K562 (cell line): ENCODE measurements at regions not wholly inside any gene's neighbourhood (a gene's known extent, or its start where the extent isn't known, plus 50 kb on each side); places are given as distances from the start of the nearest gene placed in this dataset.

Experiments used
- ATAC-seq: fragments of 200-7000 bp; cut with Tn5 transposase; 3 replicates; pipeline ENCODE4 v1.9.1; 2020; ENCODE audit warnings: moderate library complexity
- BruUV-seq: library from RNA; stranded (reverse); fragments of 400-500 nt; replicated peaks from 2 replicates; lab custom pipeline; 2021; lab: Mats Ljungman, UMichigan
- CTCF ChIA-PET: fragments of 300-600 bp; formaldehyde crosslinking; extraction: SDS; loops from one replicate; lab custom pipeline; 2021; ENCODE audit warnings: low intra/inter-chr PET ratio; lab: Yijun Ruan, JAX
- POLR2A ChIA-PET: fragments of 300-600, 350-650 bp; sonication (Branson Sonifier 250); formaldehyde crosslinking; extraction: SDS; loops from one replicate; lab custom pipeline; 2021; ENCODE audit warnings: antibody characterized with exemption, inconsistent platforms; lab: Yijun Ruan, JAX
- DNase-seq, 4 experiments: peaks; one replicate each; pipeline versions ENCODE4 v3.0.0 to v3.0.0-alpha.2; 2011 to 2018; ENCODE audit warnings: low spot score in 3 of 4, mixed read lengths in 3 of 4; ENCODE audit errors: extremely low read depth in 1 of 4
- FAIRE-seq: peaks from 2 replicates; lab custom pipeline; 2011; peaks lifted over from hg19 to GRCh38; lab: Jason Lieb, UNC
- H2AFZ ChIP-seq: 2 replicates; pipeline ENCODE4 v1.6.0; 2011; ENCODE audit warnings: low read depth, low read length, control low read depth, inconsistent platforms
- H3K27ac ChIP-seq: fragments of 200-600 bp; 3 replicates; pipeline ENCODE4 v1.8.0; 2011; ENCODE audit warnings: low read depth, mild to moderate bottlenecking, control low read depth, inconsistent platforms, low read length, moderate library complexity, mixed read lengths; ENCODE audit errors: extremely low read depth
- H3K27me3 ChIP-seq, 2 experiments: fragments of 300-600 bp in 1 of 2; 2 replicates in 1 of 2; 3 replicates in 1 of 2; pipeline versions ENCODE4 v1.6.0 to v1.8.0; 2011; ENCODE audit warnings: inconsistent platforms in 2 of 2, low read length in 2 of 2, mild to moderate bottlenecking in 1 of 2, mixed read lengths in 1 of 2, moderate library complexity in 1 of 2; ENCODE audit not compliant: control insufficient read depth in 2 of 2, insufficient read depth in 2 of 2
- H3K36me3 ChIP-seq: fragments of 300-600 bp; 3 replicates; pipeline ENCODE4 v1.8.0; 2011; ENCODE audit warnings: mild to moderate bottlenecking, low read length, inconsistent platforms; ENCODE audit not compliant: control insufficient read depth, insufficient read depth
- H3K4me1 ChIP-seq, 2 experiments: fragments of 200-600 bp in 1 of 2; replicated peaks in 1 of 2; 2 replicates in 1 of 2; 3 replicates in 1 of 2; pipeline versions ENCODE4 v1.5.1 to v1.8.0; 2011; ENCODE audit warnings: inconsistent platforms in 2 of 2, low read length in 2 of 2, mild to moderate bottlenecking in 1 of 2, mixed read lengths in 1 of 2, moderate library complexity in 1 of 2; ENCODE audit not compliant: control insufficient read depth in 2 of 2, insufficient read depth in 2 of 2
- H3K4me2 ChIP-seq: 2 replicates; pipeline ENCODE4 v1.6.1; 2011; ENCODE audit warnings: low read length, control low read depth, inconsistent platforms, mixed read lengths; ENCODE audit not compliant: insufficient read depth
- H3K4me3 ChIP-seq: fragments of 200-600 bp; sonication (generic), shearing (Covaris generic); 2 replicates; pipeline ENCODE4 v1.5.1; 2016; ENCODE audit warnings: control low read depth, inconsistent platforms
- H3K79me2 ChIP-seq: fragments of 200-600 bp; 3 replicates; pipeline ENCODE4 v1.8.0; 2011; ENCODE audit warnings: low read length, inconsistent platforms; ENCODE audit not compliant: control insufficient read depth, insufficient read depth
- H3K9ac ChIP-seq, 2 experiments: 2 replicates each; pipeline versions ENCODE4 v1.6.0 to v1.6.1; 2011; ENCODE audit warnings: low read depth in 2 of 2, low read length in 2 of 2, control low read depth in 1 of 2, inconsistent platforms in 1 of 2, mild to moderate bottlenecking in 1 of 2, mixed read lengths in 1 of 2; ENCODE audit not compliant: insufficient read depth in 1 of 2
- H3K9me1 ChIP-seq: one replicate; pipeline ENCODE4 v1.6.0; 2011; ENCODE audit warnings: inconsistent platforms, mild to moderate bottlenecking, low read length, moderate library complexity; ENCODE audit not compliant: control insufficient read depth, insufficient read depth
- H3K9me3 ChIP-seq: replicated peaks from 2 replicates; pipeline ENCODE4 v1.5.1; 2011; ENCODE audit warnings: low read depth, low read length, inconsistent platforms; ENCODE audit not compliant: control insufficient read depth, insufficient read depth
- H4K20me1 ChIP-seq: replicated peaks from 2 replicates; pipeline ENCODE4 v1.6.1; 2011; ENCODE audit warnings: low read length, inconsistent platforms, mixed read lengths; ENCODE audit not compliant: control insufficient read depth, insufficient read depth
- CCAR2 ChIP-seq: fragments of 200-400 bp; formaldehyde crosslinking; IDR thresholded peaks from 2 replicates; pipeline ENCODE4 v1.6.1; 2017; ENCODE audit warnings: mild to moderate bottlenecking, low read depth, low read length
- CGGBP1 ChIP-seq: fragments of 250-450 bp; sonication (Bioruptor Pico); IDR thresholded peaks from 2 replicates; pipeline ENCODE4 v1.9.0; 2021; ENCODE audit warnings: mild to moderate bottlenecking
- CREB5 ChIP-seq: fragments of 250-450 bp; sonication (Bioruptor Pico); IDR thresholded peaks from 2 replicates; pipeline ENCODE4 v1.5.0; 2020; ENCODE audit warnings: mild to moderate bottlenecking
- E2F6 ChIP-seq, 2 experiments: IDR thresholded peaks; 2 replicates each; pipeline ENCODE4 v1.6.1; 2011; ENCODE audit warnings: borderline replicate concordance in 1 of 2, control low read depth in 1 of 2, low read depth in 1 of 2, low read length in 1 of 2, mild to moderate bottlenecking in 1 of 2, mixed read lengths in 1 of 2, moderate library complexity in 1 of 2; ENCODE audit not compliant: insufficient read depth in 1 of 2, insufficient read length in 1 of 2, poor library complexity in 1 of 2, severe bottlenecking in 1 of 2; ENCODE audit errors: extremely low read depth in 1 of 2
- FOS ChIP-seq: IDR thresholded peaks from 3 replicates; pipeline ENCODE4 v1.6.1; 2011; ENCODE audit not compliant: insufficient read length; ENCODE audit errors: extremely low read depth
- FOXP1 ChIP-seq: sonication (generic); formaldehyde crosslinking; IDR thresholded peaks from 2 replicates; pipeline ENCODE4 v1.8.0; 2022; ENCODE audit warnings: mild to moderate bottlenecking, missing genetic modification reagents
- GTF2E2 ChIP-seq: fragments of 200-800 bp; sonication (Bioruptor generic); IDR thresholded peaks from 2 replicates; pipeline ENCODE4 v1.6.1; 2016; ENCODE audit warnings: missing genetic modification characterization, missing compliant biosample characterization
- JUN ChIP-seq, 2 experiments: sonication (generic) in 1 of 2; formaldehyde crosslinking in 1 of 2; IDR thresholded peaks; 2 replicates each; pipeline versions ENCODE4 v1.6.1 to v1.8.0; 2012 to 2022; ENCODE audit warnings: borderline replicate concordance in 2 of 2, mild to moderate bottlenecking in 2 of 2, improper control_type of control experiment in 1 of 2, low read depth in 1 of 2, low read length in 1 of 2, missing genetic modification reagents in 1 of 2
- MAFG ChIP-seq: fragments of 450-650 bp; conservative IDR thresholded peaks from 2 replicates; pipeline ENCODE4 v1.6.1; 2016; ENCODE audit warnings: missing genetic modification characterization, missing compliant biosample characterization
- PHF8 ChIP-seq: fragments of 200-600 bp; sonication (generic); IDR thresholded peaks from 2 replicates; pipeline ENCODE4 v1.6.1; 2012; ENCODE audit warnings: mixed run types, mild to moderate bottlenecking, inconsistent platforms, low read length, moderate library complexity, borderline replicate concordance
- ZNF143 ChIP-seq: sonication (generic); formaldehyde crosslinking; IDR thresholded peaks from 2 replicates; pipeline ENCODE4 v1.9.0; 2022; ENCODE audit warnings: mild to moderate bottlenecking, missing genetic modification reagents
- ZNF324 ChIP-seq: fragments of 250-450 bp; sonication (Bioruptor Pico); IDR thresholded peaks from 2 replicates; pipeline ENCODE4 v1.4.0; 2020; ENCODE audit warnings: mild to moderate bottlenecking
- ZNF384 ChIP-seq: IDR thresholded peaks from 2 replicates; pipeline ENCODE4 v1.6.1; 2012; ENCODE audit warnings: low read depth, low read length, improper control_type of control experiment
- ZNF507 ChIP-seq: conservative IDR thresholded peaks from 2 replicates; pipeline ENCODE4 v1.6.1; 2017; ENCODE audit warnings: missing genetic modification characterization, missing compliant biosample characterization
- ZNF778 ChIP-seq: fragments of 450-650 bp; formaldehyde crosslinking; IDR thresholded peaks from 2 replicates; pipeline ENCODE4 v1.4.0; 2020; ENCODE audit warnings: mild to moderate bottlenecking, moderate library complexity
- in situ Hi-C: fragments of 300-500 bp; cut with MboI; formaldehyde crosslinking; loops from 4 replicates; pipeline ENCODE4 v1.15.0; 2018; ENCODE audit warnings: inconsistent platforms, mixed read lengths
- intact Hi-C: fragments of 100-400 bp; cut with micrococcal nuclease; formaldehyde crosslinking; loops from 2 replicates; pipeline ENCODE4 v1.14.2; 2022

GRCh38 chr4:121270389-121270788 is 106.3 kb upstream of the TNIP3 start:
- no peaks in the 10 kb centered on the region for H3K9me3 ChIP-seq
- H3K36me3 ChIP-seq = no peaks in the 10 kb centered on the region
- H3K27me3 ChIP-seq = no peaks in the 10 kb centered on the region
- DNase-seq = no peak
- no peaks in the 10 kb centered on the region for H3K4me1 ChIP-seq
- no peak for ATAC-seq
- H4K20me1 ChIP-seq = no peaks in the 10 kb centered on the region
- ChIA-PET CTCF (no interaction called here), POLR2A (no interaction called here)
- no peaks in the 10 kb centered on the region for H3K9me1 ChIP-seq
- intact Hi-C loops (no loop called here), in situ Hi-C loops (no loop called here)
- H3K9ac ChIP-seq = no peak overlapping the region
- H3K79me2 ChIP-seq = no peaks in the 10 kb centered on the region
- TF ChIP-seq E2F6 (IDR thresholded peaks at IDR 0.05; ENCODE audit: borderline replicate concordance in 1 of 2, extremely low read depth in 1 of 2, insufficient read depth in 1 of 2, insufficient read length in 1 of 2, low read depth in 1 of 2, low read length in 1 of 2, poor library complexity in 1 of 2, severe bottlenecking in 1 of 2) (no peak), ZNF778 (no peak), CREB5 (CRISPR knock-in tag) (no peak), CGGBP1 (CRISPR knock-in tag) (no peak), MAFG (tag) (no peak), CCAR2 (no peak), ZNF143 (CRISPR knock-in tag) (no peak), ZNF324 (CRISPR knock-in tag) (no peak), FOS (no peak), ZNF507 (tag) (no peak), PHF8 (no peak), ZNF384 (no peak), FOXP1 (CRISPR knock-in tag) (no peak), JUN (IDR thresholded peaks at IDR 0.05; ENCODE audit: borderline replicate concordance, low read depth, low read length) (no peak), JUN (CRISPR knock-in tag; IDR thresholded peaks at IDR 0.05; ENCODE audit: borderline replicate concordance) (no peak), GTF2E2 (tag) (no peak)
- no TSS peak for BruUV-seq
- FAIRE-seq = no peak
- no peak overlapping the region for H3K27ac ChIP-seq
- H3K4me2 ChIP-seq = no peak overlapping the region
- no peak overlapping the region for H2AFZ ChIP-seq
- no peak overlapping the region for H3K4me3 ChIP-seq
